ENCODE measurements at regions not wholly inside any gene's neighbourhood (a gene's known extent, or its start where the extent isn't known, plus 50 kb on each side); places are given as distances from the start of the nearest gene placed in this dataset.
A peak's percentile ranks its signal among the peaks of the same experiment; 100 is the strongest.

GRCh38 chr3:88209356-88209755 is 59.6 kb downstream of the C3orf38 start:
- Histone ChIP-seq H3K4me3 (no peak overlapping the region), H3K27ac (no peak overlapping the region), H3K9me3 (no peaks in the 10 kb centered on the region), H3K36me3 (no peaks in the 10 kb centered on the region), H3K27me3 (no peaks in the 10 kb centered on the region), H3K4me1 (no peaks in the 10 kb centered on the region)
- TF ChIP-seq, protein P1, sequence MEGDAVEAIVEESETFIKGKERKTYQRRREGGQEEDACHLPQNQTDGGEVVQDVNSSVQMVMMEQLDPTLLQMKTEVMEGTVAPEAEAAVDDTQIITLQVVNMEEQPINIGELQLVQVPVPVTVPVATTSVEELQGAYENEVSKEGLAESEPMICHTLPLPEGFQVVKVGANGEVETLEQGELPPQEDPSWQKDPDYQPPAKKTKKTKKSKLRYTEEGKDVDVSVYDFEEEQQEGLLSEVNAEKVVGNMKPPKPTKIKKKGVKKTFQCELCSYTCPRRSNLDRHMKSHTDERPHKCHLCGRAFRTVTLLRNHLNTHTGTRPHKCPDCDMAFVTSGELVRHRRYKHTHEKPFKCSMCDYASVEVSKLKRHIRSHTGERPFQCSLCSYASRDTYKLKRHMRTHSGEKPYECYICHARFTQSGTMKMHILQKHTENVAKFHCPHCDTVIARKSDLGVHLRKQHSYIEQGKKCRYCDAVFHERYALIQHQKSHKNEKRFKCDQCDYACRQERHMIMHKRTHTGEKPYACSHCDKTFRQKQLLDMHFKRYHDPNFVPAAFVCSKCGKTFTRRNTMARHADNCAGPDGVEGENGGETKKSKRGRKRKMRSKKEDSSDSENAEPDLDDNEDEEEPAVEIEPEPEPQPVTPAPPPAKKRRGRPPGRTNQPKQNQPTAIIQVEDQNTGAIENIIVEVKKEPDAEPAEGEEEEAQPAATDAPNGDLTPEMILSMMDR (IDR thresholded peaks at IDR 0.05): no peak
- no peak for TF ChIP-seq POLR2A (IDR thresholded peaks at IDR 0.05)
- intact Hi-C loops (cut with DNase I; ENCODE audit: low total_unique reads): no loop called here
- DNase-seq: no peak

DNA sequence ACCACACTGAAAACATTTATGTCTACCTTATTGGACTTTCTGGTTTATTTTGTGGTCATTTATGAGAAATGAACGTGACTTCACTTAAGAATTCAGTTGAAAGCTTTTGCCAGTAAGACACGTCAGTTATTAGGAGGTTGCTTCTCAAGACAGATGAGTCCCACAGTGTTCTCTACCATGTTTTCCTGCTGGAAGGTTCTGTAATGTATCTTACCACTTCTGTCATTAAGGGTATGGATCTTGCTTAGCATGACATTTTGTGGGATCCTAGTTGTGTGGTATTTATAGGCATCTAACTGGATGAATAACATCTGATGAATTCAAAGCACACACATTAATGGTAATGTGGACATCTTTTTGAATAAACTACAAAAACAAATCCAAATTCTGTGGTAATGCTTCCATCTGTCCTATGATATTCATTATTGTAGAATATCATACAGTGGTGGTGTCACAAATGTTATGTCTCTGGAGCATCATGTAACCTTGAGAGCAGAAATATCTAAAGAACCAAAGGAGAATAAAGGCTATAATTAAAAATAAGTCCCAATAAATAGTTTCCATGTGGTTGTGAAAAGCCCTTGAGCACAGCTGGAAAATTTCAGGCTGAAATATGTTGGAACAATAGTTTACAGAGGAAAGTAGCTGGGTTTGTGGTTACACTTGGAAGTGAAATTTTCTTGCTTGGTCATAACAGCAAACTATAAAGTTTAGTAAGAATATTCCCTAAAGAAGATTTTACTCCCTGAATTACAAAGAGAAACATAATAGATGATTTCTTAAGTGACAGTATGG is 61.5 kb downstream of the C3orf38 start:
- H3K4me3 ChIP-seq: no peak overlapping the region
- H3K27me3 ChIP-seq: no peaks in the 10 kb centered on the region
- intact Hi-C loops (cut with DNase I; ENCODE audit: low total_unique reads): no loop called here
- no peak overlapping the region for H3K27ac ChIP-seq
- TF ChIP-seq, protein P1 (IDR thresholded peaks at IDR 0.05): no peak
- no peak for TF ChIP-seq POLR2A (IDR thresholded peaks at IDR 0.05)
- H3K9me3 ChIP-seq: no peaks in the 10 kb centered on the region
- no peaks in the 10 kb centered on the region for H3K36me3 ChIP-seq
- no peaks in the 10 kb centered on the region for H3K4me1 ChIP-seq
- DNase-seq: no peak

- intact Hi-C loops (cut with DNase I; ENCODE audit: low total_unique reads): no loop called here
- H3K9me3 ChIP-seq: no peaks in the 10 kb centered on the region
- no peak overlapping the region for H3K27ac ChIP-seq
- H3K4me1 ChIP-seq: no peaks in the 10 kb centered on the region
- TF ChIP-seq, protein P1 (IDR thresholded peaks at IDR 0.05): peak in 1 of 4 experiments; percentile 6
- no peak for TF ChIP-seq POLR2A (IDR thresholded peaks at IDR 0.05)
- no peaks in the 10 kb centered on the region for H3K36me3 ChIP-seq
- H3K27me3 ChIP-seq: no peaks in the 10 kb centered on the region
- no peak for DNase-seq
- H3K4me3 ChIP-seq: no peak overlapping the region
Measured at GRCh38 chr3:88219138-88219792, 69.5 kb downstream of the C3orf38 start.

- no peaks in the 10 kb centered on the region for H3K36me3 ChIP-seq
- no peak overlapping the region for H3K27ac ChIP-seq
- H3K27me3 ChIP-seq: no peaks in the 10 kb centered on the region
- H3K4me3 ChIP-seq: no peak overlapping the region
- DNase-seq: no peak
- TF ChIP-seq POLR2A (IDR thresholded peaks at IDR 0.05): no peak
- TF ChIP-seq, protein P1 (IDR thresholded peaks at IDR 0.05): no peak
- intact Hi-C loops (cut with DNase I; ENCODE audit: low total_unique reads): no loop called here
- no peaks in the 10 kb centered on the region for H3K4me1 ChIP-seq
- no peaks in the 10 kb centered on the region for H3K9me3 ChIP-seq
Measured at GRCh38 chr3:88220126-88220525, 70.4 kb downstream of the C3orf38 start.

DNA sequence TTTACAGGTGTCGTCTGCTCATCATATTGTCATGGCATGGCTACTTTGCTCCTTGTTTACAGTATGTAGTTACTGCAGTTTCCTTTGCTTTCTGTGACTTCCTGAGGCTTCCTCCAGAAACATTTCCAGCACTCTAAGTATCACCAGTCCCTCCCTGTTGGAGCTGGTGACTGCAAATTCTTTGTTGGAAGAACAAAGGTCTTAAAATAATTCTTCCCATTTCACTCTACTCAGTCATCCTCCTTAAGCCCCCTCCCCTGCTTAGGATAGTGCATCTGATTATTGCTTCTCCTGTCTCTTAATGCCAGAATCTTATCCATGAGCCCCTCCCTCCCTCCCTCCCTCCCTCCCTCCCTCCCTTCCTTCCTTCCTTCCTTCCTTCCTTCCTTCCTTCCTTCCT is 72.0 kb downstream of the C3orf38 start:
- intact Hi-C loops (cut with DNase I; ENCODE audit: low total_unique reads): no loop called here

More for the DNA sequence above, 72.0 kb downstream of the C3orf38 start:
- TF ChIP-seq, protein P1 (IDR thresholded peaks at IDR 0.05): no peak
- TF ChIP-seq POLR2A (IDR thresholded peaks at IDR 0.05): no peak
- Histone ChIP-seq H3K4me3 (no peak overlapping the region), H3K27ac (no peak overlapping the region), H3K27me3 (no peaks in the 10 kb centered on the region), H3K4me1 (no peaks in the 10 kb centered on the region), H3K9me3 (no peaks in the 10 kb centered on the region), H3K36me3 (peaks cover 0 to 3% of the 10 kb centered on the region in 2 donors)
- no peak for DNase-seq

Measured in uterus (tissue), 3 donors.